Activated CD8-positive, alpha-beta memory T cell treated with anti-CD3 and anti-CD28 coated beads, Interleukin-2, amount 50 U/mL, for 24 hours (primary cell): ENCODE measurements at regions not wholly inside any gene's neighbourhood (a gene's known extent, or its start where the extent isn't known, plus 50 kb on each side); places are given as distances from the start of the nearest gene placed in this dataset.

ENCODE experiments used
- DNase-seq: peaks from one replicate; pipeline ENCODE4 v3.0.0-alpha.2; 2020; ENCODE audit errors: extremely low read depth

GRCh38 chr6:105587349-105588122 is 184.7 kb upstream of the PREP start:
- no peak for DNase-seq

DNA sequence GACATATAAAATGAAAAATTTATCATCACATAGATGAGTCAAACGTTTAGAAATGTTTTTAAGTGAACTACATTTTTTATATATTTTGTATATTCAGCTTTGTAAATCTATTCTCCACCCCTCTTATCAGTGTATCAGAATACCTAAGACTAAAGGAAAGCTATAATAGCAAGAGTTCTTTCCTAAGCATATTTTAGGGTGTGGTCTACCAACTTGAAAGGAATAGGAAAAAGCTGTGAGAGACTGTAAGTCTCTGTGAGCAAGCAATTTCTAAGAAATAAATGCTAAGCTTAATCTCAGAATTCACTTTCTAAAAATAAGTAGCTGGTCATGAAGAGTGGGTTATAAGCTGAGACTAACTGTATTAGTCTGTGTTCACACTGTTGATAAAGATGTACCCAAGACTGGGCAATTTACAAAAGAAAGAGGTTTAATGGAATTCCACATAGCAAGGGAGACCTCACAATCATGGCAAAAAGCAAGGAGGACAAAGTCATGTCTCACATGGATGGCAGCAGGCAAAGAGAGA is 175.4 kb upstream of the PREP start:
- no peak for DNase-seq

- DNase-seq: no peak
Observed at GRCh38 chr6:105573556-105573955, 170.7 kb upstream of the PREP start.

DNA sequence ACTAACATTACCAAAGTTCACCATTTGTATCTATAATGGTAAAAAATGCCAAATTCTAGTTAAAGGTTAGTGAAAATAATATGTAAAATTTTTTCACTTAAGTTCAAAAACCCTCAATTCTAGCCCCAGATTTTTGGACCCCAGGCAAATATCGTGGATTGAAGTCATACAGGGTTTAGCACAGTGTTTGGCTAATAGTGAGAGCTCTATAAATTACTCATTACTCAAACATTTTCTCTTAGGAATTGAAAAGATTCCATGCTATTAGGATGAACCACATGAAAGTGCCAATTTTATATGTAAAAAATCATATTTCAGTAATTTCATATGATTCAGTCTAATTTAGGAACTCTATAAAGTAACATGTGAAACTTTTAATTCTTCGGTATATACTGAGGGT is 170.3 kb upstream of the PREP start:
- no peak for DNase-seq

DNA sequence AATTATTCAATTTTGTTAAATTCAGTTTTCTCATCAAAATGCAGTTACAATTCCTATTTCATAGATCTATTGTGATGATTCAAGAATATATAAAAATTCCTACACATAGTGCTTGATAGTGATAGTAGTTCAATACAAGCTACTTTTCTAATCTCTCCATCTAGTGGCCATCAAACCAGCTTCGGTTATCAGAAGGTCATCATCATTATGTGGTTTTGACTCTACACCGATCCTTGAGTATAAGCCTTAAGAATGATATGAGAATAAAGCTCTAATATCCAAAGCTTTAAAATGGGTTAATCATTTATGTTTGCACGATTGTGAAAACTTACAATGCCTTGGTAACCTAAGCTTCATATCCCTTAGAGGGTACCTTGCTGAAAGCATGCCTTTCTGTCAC is 167.5 kb upstream of the PREP start:
- no peak for DNase-seq

DNA sequence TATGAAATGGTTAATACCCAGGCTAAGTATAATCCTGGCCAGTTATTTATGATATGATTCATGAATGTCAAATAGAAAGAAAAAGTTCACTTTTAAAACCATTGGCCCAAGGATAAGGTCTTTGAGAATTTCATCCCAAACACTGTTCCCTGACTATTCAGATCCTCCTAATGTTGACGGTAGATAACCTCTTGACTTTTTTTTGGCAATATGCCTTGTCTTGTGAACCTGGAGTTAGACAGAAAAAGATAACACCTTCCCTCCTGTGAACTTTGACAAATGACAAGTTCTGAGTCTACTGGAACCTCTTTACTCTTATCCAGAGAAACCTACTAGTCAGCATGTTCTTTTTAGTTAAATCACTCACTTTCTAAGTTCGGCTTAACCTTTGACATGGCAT is 166.8 kb upstream of the PREP start:
- no peak for DNase-seq

- DNase-seq: no peak
Observed at GRCh38 chr6:105568751-105569150, 165.9 kb upstream of the PREP start.

GRCh38 chr6:105568142-105568541 is 165.3 kb upstream of the PREP start:
- DNase-seq: no peak

DNA sequence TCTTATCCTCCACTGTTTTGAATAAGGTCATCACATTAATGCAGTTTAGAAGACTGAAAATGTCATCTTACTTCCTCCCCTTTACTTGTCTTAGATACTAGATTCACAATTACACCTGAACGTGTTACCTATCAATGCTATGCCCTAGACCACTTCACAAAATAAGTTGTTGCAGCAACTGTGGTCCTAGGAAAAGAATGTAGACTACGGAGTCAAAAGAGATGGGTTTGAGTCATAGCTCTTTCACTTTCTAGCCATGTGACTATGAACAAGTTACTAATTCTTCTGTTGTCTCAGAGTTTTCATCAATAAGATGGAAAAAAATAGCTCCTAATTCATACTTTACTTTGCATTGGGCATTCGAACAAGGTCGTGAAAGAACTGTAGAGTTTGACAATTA is 164.3 kb upstream of the PREP start:
- no peak for DNase-seq

- DNase-seq: no peak
Observed at GRCh38 chr6:105566503-105566902, 163.6 kb upstream of the PREP start.

- no peak for DNase-seq
Observed at GRCh38 chr6:105564121-105564902, 161.4 kb upstream of the PREP start.

GRCh38 chr6:105562027-105562426 is 159.1 kb upstream of the PREP start:
- no peak for DNase-seq

- no peak for DNase-seq
Observed at GRCh38 chr6:105561486-105561885, 158.6 kb upstream of the PREP start.

DNA sequence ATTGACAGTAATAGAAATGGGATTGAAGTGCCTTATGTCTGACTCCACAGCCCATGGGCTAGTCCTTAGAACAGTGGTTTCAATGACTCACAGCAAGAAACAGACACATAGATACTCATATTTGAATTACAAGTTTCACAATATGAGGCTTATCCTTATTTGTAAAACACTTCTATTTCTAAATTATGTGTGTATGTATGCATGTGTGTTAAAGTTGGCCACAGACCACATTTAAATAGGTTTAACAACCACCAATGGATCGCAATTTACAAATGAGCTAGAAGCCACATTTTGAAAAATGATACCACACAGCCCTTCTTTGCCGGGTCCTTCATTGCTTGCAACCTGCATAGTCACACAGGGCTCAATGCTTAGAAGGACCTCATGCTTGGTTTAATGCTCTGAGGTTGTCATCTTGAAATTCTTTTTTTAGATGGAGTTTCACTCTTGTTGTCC is 157.8 kb upstream of the PREP start:
- no peak for DNase-seq

- no peak for DNase-seq
Observed at GRCh38 chr6:105557291-105557690, 154.4 kb upstream of the PREP start.

DNA sequence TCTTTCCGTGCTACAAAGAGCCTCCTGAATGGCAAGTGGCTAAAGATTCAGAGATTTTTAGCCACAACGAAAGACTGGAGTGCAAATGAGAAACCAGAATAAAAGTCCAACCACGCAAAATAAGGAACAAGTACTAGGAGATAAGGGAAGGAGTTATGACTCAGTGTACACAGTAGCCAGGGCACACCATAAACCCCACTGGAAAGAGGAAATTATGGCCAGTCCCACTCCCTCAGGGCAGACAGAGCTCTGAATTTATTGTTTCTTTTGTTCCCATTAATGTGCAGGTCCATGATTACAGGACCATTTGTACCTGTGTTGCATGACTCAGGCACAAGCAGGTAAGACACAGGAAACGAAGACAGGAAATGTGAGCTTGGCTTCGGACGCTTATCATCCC is 150.3 kb upstream of the PREP start:
- no peak for DNase-seq

DNA sequence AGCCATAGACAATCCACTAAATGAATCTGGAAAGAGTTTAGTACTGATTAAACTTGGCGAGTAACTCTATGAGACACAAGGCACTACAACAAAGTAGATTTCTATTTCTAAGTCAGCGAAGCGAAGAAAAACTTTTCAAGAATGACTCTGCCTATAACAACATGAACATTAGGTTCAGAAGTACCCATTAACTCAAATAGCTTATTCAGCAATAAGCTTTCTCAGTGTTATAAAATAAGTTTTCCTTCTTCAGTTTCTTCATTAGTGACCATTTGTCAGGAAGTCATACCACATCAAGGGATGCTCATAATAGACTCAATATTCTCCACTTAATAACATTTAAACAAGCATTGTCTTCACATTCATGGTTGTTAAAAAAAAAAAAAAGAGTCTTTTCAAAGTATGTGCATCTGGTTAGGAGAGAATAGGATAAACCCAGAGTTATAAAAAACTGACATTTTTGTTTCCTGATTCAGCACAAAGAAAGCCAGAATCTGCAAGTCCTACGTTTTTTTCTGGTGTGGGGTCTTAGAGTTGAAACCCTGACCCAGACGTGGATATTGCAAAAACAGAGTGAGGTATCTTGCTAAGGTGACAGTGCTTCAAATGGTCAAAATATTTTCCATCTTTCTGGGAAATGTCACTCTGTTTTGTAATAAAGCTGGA is 148.2 kb upstream of the PREP start:
- no peak for DNase-seq

DNA sequence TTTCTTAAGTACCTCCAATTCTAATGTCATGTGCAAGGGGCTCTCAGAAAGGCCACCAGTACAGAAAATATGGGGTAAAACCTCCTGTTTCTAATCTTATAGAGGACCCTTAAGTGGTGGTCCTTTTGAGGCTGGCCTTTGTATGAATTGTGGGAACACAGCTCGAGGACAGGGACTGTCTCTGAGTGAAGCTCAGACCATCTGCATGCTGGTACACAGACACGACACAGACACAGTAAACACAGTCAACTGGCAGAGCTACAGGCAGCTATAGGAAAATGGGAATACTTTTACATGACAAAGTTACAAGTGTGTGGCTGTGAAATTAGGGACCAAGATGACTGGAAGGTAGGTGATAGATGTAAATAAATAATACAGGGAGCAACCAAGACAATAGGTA is 143.9 kb upstream of the PREP start:
- DNase-seq: no peak

DNA sequence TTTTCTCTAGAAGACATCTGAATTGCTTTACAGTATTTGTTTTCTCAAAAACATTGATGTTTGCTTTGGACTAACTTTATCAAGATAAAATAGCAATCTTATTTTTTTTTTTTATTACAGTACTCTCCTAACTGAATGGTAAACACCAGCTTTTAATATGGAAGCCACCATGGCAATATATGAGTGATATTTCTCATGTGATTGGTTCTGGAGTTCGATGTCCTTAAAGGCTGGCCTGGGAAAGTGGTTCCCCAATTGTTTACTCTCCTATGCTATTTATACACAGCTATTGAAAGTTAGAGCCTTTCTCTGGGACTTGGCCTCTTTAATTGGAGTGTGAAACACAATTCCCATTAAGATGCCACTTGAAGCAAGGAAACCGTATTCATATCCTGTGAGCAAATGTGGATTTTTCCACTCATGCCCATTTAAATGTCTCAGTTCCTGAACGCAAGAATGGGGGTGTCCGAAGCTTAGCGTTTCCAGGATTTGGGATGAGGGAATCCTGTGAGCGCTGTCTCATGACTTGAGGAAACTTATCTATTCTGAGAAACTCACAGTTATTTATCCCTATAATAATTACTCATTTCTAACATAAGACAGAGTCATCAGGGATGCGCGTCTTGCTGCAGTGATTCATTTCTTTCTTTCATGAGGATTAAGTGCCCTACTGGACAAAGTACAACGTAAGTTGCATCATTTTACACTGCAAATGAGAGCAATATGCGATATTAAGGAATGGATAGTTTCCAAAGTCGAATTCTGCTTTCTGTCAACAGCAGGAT is 143.3 kb upstream of the PREP start:
- DNase-seq: no peak

- DNase-seq: no peak
Observed at GRCh38 chr6:105545228-105545920, 142.5 kb upstream of the PREP start.

DNA sequence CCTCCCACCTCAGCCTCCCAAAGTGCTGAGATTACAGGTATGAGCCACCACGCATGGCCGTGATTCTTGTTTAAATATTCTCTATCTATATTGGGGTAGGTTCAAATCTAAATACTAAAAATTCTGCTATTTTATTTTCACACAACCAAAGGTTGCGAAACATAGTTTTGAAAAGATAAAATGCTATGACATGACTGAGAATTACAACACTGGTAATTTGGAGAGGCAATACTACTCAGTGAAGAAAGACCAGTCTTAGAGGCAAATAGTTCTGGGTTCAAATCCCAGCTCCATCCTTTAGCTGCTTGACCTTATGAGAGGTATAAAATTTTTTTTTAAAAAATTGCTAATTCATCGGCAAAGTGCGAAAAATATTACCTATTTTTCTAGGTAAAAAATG is 137.0 kb upstream of the PREP start:
- DNase-seq: no peak
